WI38 (cell line): ENCODE measurements at regions not wholly inside any gene's neighbourhood (a gene's known extent, or its start where the extent isn't known, plus 50 kb on each side); places are given as distances from the start of the nearest gene placed in this dataset.

Experiments used
- H3K4me3 ChIP-seq: 2 replicates; pipeline ENCODE4 v1.5.1; 2011; ENCODE audit warnings: low read depth, mild to moderate bottlenecking, control low read depth, low read length
- TF ChIP-seq, protein P1 (sequence below): IDR thresholded peaks from 2 replicates; pipeline ENCODE4 v1.5.1; 2012; ENCODE audit warnings: low read depth, mild to moderate bottlenecking, control low read depth, low read length

DNA sequence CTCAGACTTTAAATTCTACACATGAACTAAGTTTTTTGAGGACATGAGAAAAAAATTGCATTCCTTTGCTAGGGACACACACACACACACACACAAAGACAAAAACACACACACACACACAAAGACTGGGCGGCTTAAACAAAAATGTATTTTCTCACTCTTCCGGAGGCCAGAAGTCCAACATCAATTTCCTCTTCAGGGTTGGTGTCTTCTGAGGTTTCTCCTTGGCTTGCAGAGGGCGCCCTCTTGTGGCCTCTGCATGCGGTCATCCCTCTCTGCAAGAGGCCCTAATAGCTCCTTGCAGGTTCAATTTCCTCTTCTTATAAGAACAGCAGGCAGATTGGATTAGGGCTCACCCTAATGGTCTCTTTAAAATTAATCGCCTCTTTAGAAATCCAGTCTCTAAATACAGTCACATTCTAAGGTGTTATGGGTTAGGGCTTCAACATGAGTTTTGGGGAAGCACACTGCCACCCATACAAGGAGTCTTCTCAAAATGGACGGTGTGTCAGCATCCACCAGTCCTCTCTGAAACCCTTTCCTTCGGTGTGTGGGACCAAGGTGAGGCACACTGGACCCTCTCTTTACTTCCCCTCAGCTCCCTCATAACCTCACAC is 61.4 kb downstream of the GPR6 start:
- TF ChIP-seq, protein P1, sequence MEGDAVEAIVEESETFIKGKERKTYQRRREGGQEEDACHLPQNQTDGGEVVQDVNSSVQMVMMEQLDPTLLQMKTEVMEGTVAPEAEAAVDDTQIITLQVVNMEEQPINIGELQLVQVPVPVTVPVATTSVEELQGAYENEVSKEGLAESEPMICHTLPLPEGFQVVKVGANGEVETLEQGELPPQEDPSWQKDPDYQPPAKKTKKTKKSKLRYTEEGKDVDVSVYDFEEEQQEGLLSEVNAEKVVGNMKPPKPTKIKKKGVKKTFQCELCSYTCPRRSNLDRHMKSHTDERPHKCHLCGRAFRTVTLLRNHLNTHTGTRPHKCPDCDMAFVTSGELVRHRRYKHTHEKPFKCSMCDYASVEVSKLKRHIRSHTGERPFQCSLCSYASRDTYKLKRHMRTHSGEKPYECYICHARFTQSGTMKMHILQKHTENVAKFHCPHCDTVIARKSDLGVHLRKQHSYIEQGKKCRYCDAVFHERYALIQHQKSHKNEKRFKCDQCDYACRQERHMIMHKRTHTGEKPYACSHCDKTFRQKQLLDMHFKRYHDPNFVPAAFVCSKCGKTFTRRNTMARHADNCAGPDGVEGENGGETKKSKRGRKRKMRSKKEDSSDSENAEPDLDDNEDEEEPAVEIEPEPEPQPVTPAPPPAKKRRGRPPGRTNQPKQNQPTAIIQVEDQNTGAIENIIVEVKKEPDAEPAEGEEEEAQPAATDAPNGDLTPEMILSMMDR = peak; percentile 96
- H3K4me3 ChIP-seq = peak overlapping the region; percentile 48

DNA sequence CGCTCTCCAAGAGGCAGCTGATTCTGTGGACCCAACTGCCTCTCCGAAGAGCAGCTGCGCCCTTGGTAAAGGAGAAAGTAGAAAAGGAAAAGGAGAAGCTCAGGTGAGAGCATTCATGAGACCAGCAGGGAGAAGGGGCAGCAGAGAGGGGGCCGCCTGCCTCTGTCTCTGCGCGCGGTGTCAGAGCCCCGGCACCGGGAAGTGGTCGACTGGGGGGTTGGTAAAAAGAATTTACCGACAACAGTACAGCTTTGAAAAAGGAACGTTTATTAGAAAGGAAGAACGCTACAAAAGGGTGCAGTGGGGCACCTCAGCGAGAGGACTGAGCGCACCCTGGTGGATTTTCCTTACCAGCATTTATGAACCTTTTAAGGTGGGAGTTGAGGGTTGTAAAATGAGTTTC is 61.9 kb downstream of the GPR6 start:
- TF ChIP-seq, protein P1 = no peak
- peak overlapping the region; percentile 48 for H3K4me3 ChIP-seq

DNA sequence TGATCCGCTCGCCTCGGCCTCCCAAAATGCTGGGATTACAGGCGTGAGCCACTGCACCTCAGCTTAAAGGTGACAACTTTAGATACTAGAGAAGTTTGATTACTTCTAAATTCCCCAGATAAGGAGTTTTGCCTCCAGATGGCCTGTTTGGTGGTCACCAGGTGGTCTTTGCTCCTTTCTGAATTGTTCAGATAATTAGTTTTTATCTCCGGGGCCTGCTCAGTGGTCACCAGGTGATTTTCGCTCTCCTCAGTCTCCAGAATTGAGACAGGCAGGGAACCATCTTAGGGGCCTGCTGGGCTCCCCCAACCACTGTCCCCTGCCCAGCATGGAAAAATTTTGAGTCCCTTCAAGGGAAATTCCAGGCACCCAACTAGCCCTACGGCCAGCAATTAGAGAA is 62.6 kb downstream of the GPR6 start:
- TF ChIP-seq, protein P1 = no peak

DNA sequence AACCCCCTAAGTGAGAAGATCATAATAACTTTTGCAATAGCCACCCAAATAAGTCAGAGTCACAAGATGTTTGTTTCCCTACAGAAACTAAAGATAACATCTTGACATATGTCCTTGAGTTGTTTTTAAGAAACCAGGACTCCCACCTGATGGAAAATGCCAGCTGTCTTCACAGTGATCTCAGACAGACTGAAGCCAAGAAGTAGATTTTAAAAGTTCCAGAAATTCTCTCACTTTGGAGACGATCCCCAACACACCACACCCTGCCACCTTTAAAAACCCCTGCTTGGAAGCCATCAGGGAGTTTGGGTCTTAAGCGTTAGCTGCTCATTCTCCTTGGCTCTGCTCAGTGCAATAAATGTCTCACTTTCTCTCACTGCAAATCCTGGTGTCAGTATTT is 63.0 kb downstream of the GPR6 start:
- no peak overlapping the region for H3K4me3 ChIP-seq
- TF ChIP-seq, protein P1 = no peak

More for the DNA sequence above, 62.6 kb downstream of the GPR6 start:
- H3K4me3 ChIP-seq = no peak overlapping the region

DNA sequence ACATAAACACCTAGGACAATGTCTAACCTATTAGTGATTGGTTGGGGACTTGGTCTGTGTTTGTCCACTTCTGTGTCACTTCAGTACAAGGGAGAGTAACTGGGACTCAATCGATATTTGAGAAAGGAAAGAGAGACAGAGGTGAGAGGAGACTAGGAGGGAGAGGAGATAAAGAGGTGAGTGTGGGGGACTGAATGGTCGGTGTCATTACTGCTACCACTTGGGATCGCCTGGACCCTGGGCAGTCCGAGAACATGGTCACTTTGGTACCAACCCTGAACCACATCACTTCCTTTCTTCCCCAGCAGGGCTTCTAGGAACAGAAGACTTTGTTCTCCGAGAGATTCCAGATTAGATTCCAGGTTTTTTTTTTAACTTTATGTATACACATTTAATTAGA is 63.7 kb downstream of the GPR6 start:
- TF ChIP-seq, protein P1 = no peak
- no peak overlapping the region for H3K4me3 ChIP-seq

DNA sequence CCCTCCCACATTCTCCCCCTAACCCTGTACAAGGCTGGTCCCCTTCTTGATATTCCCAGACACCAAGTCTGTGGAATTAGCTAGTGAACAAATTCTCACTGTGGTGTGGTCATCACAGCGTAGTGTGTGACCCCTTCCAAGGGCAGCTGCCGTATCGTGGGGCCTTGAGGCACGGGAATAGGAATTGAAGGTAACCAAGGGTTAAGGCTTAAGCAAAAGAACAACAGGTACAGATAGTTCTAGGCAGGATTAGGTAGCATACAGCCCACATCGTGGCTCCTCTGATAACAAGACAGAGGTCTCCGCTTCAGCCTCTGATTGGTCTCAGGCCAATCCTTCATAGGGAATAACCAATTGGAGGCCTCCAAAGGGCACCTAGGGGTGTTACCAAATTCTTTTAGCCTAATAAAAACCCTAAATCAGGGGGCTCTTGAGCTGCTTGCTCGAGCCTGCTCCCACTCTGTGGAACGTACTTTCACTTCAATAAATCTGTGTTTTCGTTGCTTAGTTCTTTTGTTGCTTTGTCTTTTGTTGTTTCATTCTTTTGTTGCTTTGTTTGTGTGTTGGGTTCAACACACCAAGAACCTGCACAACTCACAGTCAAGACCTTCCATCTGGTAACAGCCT is 64.7 kb downstream of the GPR6 start:
- no peak overlapping the region for H3K4me3 ChIP-seq
- TF ChIP-seq, protein P1 = no peak

DNA sequence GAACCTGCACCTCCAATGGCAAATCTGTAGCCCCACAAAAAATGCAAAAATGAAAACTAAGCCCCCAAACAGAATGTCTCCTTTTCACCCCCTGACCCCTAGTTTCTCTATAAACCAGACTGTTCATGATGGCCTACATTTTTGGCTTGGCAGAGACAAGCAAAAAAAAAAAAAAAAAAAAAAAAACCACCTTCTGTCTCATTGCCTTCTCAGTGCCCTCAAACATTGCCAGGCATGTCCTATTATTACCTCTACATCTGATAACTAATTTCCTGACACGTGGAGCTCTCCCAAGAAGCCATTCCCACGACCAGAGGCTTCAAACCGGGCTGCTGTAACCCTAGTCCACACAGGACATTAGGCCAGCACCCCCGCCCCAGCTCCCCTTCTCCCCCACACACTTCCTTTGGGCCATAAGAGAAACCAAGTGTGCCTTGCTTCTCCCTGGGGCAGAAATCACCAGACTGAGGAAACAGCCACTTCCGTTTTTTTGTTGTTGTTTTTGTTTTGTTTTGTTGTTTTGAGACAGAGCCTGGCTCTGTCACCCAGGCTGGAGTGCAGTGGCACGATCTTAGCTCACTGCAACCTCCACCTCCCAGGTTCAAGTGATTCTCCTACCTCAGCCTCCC is 65.4 kb downstream of the GPR6 start:
- TF ChIP-seq, protein P1 = no peak
- H3K4me3 ChIP-seq = no peak overlapping the region
